Coronary artery (tissue), 2 donors: ENCODE measurements at regions not wholly inside any gene's neighbourhood (a gene's known extent, or its start where the extent isn't known, plus 50 kb on each side); places are given as distances from the start of the nearest gene placed in this dataset.

Source experiments
- DNase-seq: peaks from one replicate; pipeline ENCODE4 v3.0.0-alpha.2; 2017; ENCODE audit warnings: low spot score
- H3K27ac ChIP-seq, 2 donors: fragments of 200-600 bp; sonication (generic); one replicate each; pipeline ENCODE4 v1.5.1; 2016 to 2019
- H3K4me3 ChIP-seq: fragments of 200-600 bp; sonication (generic); 2 replicates; pipeline ENCODE4 v1.5.1; 2016; ENCODE audit warnings: mild to moderate bottlenecking, moderate library complexity
- TF ChIP-seq, protein P1 (sequence below): fragments of 200-600 bp; sonication (generic); IDR thresholded peaks from one replicate; pipeline ENCODE4 v1.5.1; 2019; ENCODE audit warnings: antibody characterized with exemption

DNA sequence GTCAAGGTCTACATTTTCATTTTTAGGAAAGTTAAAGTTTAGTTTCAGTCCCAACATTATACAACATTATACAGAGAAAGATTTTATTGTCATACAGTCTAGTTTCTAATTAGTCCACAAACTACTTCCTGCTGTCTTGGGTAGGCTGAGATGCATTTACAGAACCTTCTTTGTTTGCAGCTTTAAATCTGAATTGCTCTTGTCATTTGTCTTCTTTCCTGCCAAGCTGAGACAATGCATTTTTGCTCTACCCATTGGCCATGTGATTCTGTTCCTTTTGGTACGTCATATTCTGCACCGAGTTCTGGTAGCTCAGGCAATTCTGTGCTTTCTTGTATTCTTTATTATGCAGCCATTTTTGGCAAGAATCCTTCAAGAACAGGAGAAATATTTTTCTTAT lies 228.5 kb downstream of the ATP23 start:
- TF ChIP-seq, protein P1, sequence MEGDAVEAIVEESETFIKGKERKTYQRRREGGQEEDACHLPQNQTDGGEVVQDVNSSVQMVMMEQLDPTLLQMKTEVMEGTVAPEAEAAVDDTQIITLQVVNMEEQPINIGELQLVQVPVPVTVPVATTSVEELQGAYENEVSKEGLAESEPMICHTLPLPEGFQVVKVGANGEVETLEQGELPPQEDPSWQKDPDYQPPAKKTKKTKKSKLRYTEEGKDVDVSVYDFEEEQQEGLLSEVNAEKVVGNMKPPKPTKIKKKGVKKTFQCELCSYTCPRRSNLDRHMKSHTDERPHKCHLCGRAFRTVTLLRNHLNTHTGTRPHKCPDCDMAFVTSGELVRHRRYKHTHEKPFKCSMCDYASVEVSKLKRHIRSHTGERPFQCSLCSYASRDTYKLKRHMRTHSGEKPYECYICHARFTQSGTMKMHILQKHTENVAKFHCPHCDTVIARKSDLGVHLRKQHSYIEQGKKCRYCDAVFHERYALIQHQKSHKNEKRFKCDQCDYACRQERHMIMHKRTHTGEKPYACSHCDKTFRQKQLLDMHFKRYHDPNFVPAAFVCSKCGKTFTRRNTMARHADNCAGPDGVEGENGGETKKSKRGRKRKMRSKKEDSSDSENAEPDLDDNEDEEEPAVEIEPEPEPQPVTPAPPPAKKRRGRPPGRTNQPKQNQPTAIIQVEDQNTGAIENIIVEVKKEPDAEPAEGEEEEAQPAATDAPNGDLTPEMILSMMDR = no peak
- Histone ChIP-seq H3K27ac (no peak overlapping the region), H3K4me3 (no peak overlapping the region)
- no peak for DNase-seq

DNA sequence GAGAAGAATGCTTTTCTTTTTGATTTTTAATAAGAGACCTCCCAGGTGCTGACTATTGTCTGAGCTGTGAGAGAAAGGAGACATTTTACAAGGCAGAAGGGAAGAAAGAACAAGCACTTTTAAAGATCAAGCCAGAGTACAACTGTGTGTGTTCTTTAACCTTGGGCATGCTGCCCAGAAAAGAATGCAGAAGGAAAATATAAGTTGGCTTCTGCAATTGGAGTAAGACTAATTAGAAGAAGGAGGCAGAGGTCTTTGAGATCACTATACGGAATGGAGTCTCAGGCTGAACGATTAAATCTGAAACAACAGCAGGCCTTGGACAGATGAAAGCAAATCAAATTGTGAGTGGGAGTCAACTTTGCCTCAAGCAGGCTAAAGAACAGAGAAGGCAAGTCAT lies 230.5 kb downstream of the ATP23 start:
- TF ChIP-seq, protein P1 = no peak
- Histone ChIP-seq H3K27ac (no peak overlapping the region), H3K4me3 (no peak overlapping the region)
- DNase-seq = no peak

DNA sequence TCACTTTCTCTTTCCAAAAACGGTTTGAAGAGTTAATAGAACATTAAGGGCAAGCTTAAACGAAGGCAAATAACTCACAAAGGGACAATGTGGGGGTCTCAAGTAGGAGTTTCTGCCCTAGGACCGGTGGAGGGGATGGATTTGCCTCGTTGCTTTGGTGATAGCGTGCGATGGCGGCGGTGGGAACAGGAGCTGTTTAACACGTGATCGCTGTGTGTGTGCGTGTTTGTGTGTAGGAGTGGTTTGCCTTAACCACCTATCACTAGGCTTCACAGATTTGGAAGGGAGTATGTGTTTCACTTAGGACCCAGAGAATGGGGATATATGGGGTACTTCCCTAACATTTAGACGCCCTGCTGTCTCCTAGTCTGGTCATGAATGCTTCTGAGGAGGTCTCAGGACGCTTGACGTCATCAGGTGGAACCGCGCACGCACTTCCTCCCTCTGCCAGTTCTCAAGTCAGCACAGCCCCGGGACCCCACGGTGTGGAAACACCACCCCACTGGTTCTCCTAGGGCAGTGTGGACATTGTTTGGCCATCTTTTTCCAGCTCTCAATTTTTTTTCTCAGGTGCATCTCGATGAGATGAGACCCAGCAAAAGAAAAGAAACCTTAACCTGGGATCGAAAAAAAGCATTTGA lies 231.2 kb downstream of the ATP23 start:
- no peak overlapping the region for H3K4me3 ChIP-seq
- TF ChIP-seq, protein P1 = no peak
- H3K27ac ChIP-seq = no peak overlapping the region
- no peak for DNase-seq

DNA sequence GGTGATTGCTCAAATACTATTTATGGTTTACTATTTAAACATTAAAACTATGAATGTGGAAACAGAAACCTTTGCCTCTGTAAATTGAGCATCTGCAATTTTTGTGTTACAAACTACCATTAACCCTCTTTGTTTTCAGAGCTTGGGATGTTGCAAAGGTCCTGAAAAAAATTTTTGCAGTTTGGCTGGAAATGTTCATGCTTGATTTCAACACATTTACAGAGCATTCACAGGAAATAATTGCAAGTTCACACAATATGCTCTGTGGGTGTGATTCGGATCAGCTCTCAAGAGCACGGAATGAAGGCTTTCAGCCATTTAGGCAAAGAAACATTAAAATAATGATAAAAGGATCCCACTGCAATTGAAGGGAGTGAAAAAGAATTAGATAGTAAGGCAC lies 232.9 kb downstream of the ATP23 start:
- no peak overlapping the region for H3K4me3 ChIP-seq
- no peak overlapping the region for H3K27ac ChIP-seq
- TF ChIP-seq, protein P1 = no peak
- DNase-seq = no peak

DNA sequence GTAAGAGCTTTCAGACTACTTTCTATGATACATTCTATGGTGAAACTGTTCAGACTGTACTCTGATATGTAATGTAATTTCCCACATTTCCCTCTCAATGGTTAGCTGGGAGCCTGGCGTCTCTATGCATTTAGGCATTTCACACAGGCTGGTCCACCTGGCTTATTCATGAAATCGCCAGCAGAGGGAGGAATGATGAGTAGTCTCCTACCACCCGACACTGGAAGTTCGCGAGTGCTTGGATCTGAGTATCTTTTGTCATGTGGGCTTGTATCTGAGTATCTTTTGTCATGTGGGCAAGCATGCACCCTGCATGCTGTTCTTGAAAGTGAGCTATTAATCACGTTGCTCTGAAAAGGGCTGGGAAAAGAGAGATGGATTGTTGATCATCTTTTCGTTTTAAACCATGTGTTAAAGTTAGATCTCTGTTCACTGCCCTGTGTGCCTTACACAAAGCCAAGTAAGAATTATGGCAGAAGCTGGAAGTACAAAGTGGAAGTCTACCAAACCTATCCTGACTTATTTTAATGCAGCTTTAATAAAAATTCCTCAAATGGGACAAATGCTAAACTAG lies 235.0 kb downstream of the ATP23 start:
- TF ChIP-seq, protein P1 = no peak
- DNase-seq = no peak
- Histone ChIP-seq H3K27ac (no peak overlapping the region), H3K4me3 (no peak overlapping the region)

DNA sequence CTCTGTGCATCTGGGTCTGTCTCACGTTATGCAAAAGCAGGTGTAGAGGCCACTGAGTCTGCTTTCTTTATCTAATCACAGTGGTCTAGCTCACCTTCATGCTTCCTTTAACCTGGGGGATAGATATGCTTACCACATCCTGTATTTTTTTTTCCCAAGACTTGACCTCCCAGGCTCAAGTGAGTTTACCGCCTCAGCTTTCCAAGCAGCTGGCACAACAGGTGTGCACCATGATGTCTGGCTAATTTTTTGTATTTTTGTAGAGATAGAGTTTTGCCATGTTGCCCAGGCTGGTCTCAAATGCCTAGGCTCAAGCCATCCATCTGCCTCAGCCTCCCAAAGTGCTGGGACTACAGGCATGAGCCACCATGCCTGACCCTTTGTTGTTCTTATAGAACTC lies 236.0 kb downstream of the ATP23 start:
- TF ChIP-seq, protein P1 = no peak
- Histone ChIP-seq H3K4me3 (no peak overlapping the region), H3K27ac (no peak overlapping the region)
- DNase-seq = no peak

DNA sequence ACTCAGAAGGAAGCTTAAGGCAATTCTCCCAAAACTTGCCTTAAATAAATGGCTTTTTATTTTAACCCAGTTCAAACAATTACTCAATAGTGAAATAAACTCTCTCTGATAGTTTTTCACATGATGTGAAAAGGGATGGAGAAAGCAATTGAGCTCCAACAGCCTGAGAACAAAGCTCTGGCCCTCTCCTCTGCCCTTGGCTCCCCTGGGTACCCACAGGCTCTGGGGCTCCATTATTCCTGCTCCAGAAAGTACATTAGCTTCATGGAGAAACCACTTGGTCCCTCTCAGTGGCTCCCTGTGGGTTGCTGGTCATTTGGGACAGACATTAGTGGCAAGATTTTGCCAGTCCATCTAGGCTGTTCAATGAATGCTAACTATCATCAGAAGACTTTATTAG lies 242.8 kb downstream of the ATP23 start:
- Histone ChIP-seq H3K27ac (no peak overlapping the region), H3K4me3 (no peak overlapping the region)
- no peak for DNase-seq
- TF ChIP-seq, protein P1 = no peak
